Ramos (cell line): ENCODE measurements at regions not wholly inside any gene's neighbourhood (a gene's known extent, or its start where the extent isn't known, plus 50 kb on each side); places are given as distances from the start of the nearest gene placed in this dataset.
"Not testable (repeated sequence)": the region's sequence is repeated elsewhere in the genome, so short reads cannot be mapped to it uniquely, and the experiment has no call there.

Experiments used
- in situ Hi-C: fragments of 300-500 bp; cut with MboI; formaldehyde crosslinking; loops from one replicate; pipeline ENCODE4 v1.14.3; 2022; ENCODE audit warnings: low sequenced_read_pairs; ENCODE audit not compliant: unreplicated experiment

DNA sequence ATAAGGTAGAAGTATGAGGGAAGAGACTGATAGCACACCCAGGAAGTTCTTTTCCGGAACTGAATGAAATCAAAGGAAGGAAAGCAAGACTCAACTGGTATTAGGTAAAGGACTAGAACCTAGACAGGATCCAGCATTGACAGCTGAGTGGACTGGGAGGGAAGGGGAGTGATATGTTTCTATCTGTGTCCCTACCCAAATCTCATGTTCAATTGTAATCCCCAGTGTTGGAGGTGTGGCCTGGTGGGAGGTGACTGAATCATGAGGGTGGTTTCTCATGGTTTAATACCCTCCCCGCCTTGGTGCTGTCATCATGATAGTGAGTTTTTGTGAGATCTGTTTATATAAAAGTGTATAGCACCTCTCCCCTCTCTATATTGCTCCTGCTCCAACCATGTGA lies 415.9 kb upstream of the KCNMB2 start:
- in situ Hi-C loops: no loop called here

DNA sequence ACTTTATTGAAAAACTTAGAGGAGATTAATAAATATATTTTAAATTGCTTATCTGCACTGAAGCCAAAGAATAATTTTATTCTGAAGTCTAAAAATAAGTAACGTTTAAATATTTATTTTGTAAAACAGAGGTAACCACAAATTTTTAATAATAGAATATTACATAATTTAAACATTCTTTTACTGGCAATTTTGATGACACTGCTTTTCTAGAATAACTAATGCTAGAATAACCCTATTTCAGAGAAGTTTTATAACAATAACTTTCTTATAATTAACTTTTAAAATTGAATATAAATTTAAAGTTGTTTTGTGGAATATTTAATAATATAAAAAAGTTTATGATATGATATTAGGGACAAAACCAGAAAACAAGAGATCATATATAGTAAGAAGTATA lies 409.6 kb upstream of the KCNMB2 start:
- in situ Hi-C loops: no loop called here

DNA sequence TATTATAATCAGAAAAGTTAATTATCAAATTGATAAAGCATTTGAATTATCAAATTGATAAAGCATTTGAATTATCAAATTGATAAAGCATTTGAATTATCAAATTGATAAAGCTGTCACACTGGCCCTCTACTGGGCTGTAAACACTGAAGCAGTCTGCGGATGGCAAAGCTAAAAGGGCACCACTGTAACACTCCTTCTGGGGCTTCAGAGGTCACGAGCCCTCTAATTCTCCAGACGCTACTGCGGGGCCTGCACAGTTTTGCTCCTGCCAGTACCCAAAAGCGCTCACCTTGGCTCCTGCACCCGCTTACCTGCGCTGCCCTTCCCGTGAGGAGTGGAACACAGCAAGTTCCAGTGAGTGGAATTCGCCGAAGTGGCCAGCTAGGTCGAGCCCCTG lies 409.0 kb upstream of the KCNMB2 start:
- in situ Hi-C loops: no loop called here

DNA sequence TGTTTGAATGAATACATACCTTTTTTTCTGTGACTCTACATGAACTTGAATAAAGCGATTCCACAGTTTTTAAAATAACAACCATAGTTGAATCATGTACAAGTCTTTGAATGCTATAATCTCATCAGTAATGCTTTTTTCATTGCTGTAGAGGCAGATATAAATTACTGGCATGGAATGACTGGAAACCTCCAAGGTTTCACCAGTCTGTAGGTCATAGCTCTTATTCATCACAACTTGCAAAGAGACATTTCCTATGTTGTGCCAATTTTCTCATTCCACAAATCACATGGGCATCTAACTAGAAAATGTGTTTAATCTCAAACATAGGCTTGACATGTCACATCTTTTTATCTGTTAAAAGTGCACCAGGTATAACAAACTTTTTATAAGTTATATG lies 407.1 kb upstream of the KCNMB2 start:
- in situ Hi-C loops: no loop called here

DNA sequence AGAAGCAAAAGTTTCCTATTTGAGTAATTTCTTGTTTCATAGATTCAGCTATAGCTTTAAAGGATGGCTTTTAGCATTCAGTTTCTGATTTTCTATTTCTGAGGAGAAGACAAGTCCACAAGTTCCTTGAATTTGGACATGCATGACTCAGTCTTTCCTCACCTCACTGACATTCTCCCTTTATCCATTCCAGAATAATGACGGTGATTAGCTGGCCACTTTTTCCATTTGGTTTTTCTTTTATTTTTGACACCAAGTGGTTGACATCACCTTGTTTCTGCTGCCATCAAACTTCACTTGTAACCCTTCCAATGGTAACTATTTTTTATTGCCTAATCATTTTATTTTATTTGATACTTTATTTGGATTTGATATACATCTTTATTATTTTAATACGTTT lies 404.4 kb upstream of the KCNMB2 start:
- in situ Hi-C loops: no loop called here

DNA sequence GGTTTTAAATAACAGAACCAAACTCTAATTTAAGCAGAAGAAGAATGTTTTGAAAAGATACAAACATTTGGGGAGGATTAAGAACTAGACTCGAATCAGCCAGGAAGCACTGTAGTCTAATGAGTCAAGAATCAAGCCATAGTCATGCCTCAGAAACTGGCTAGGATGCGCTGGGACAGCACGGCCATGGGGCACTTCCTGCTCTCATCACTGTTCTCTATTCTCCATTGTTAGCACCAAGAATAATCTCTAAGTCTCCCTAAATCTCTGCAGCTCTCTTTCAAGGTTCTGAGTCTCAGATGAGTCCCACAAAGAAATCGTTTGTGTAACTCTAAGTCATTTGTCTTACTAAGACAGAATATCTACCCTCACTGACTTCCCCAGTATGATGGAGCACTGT lies 399.0 kb upstream of the KCNMB2 start:
- in situ Hi-C loops: no loop called here

DNA sequence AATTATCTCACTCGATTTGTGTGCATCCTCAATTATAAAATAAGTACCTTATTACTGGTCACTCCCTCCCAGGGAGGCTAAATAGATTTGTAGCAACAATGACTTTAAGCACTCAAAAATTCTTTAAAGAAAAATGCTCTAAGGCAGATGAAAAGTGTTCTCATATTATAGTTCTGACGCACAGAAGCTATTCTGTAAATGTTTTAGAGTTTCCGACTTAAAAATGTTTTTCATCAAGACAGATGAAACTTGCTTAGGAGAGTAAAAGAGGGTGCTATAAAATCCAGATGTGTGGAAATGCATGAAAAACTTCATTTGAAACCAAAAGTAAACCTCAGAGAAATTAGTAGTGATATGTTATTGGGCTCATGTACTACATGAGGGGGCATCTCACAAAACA lies 398.4 kb upstream of the KCNMB2 start:
- in situ Hi-C loops: no loop called here

DNA sequence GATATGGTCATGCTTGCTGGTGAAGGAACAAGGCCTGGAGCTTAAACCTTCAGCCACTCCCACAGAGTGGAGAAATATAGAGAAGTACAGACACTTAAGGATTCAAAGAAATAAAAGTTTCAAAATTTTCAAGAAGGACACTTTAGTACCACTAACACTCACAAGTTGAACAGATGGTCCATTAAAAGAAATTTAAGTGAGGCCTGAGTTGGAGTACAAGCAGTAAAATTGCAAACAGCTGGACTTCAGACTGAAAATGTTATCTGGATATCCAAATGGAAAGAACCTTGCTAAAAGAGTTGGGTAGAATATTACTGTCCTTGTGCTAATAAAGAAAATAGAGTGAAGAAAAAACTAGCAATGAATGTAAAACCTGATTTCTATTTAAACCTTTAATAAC lies 397.1 kb upstream of the KCNMB2 start:
- in situ Hi-C loops: no loop called here

DNA sequence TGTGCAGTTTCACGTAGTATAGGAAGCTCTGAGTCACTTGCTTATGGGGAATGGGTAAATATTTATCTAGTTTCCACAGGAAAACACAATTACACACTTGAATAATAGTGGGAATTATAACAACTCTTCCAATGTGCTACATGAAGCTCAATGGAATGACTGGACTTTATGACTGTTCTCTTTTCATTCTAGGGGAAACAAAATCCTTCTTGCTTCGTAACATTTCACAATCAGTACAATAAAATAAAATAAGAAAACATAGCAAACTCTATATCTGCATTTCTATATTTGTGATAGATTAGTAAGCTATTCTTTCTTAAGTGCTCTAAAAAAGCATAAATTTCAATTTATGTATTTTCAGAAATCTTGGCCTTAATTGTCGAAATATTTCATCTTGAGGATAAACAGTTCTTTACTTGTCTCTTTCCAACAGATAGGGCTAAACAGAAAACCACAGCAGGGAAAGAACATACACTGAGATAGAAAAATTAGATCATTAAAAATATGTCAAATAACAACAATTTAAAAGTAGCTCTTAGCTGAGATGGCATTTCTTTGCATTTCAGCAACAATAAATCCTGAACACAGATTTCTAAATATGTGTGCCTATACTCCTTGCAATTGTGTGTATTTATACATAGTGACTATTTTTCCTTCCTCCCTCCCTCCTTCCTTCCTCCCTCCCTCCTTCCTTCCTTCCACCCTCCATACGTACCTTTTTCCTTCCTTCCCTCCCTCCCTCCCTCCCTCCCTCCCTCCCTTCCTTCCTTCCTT lies 395.5 kb upstream of the KCNMB2 start:
- in situ Hi-C loops: no loop called here

DNA sequence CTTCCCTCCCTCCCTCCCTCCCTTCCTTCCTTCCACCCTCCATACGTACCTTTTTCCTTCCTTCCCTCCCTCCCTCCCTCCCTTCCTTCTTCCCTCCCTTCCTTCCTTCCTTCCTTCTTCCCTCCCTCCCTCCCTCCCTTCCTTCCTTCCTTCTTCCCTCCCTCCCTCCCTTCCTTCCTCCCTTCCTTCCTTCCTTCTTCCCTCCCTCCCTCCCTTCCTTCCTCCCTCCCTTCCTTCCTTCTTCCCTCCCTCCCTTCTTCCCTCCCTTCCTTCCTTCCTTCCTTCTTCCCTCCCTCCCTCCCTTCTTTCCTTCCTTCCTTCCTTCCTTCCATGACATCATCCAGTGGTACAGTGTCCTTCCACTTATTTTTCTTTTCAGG lies 394.9 kb upstream of the KCNMB2 start:
- in situ Hi-C loops: not testable (repeated sequence)

DNA sequence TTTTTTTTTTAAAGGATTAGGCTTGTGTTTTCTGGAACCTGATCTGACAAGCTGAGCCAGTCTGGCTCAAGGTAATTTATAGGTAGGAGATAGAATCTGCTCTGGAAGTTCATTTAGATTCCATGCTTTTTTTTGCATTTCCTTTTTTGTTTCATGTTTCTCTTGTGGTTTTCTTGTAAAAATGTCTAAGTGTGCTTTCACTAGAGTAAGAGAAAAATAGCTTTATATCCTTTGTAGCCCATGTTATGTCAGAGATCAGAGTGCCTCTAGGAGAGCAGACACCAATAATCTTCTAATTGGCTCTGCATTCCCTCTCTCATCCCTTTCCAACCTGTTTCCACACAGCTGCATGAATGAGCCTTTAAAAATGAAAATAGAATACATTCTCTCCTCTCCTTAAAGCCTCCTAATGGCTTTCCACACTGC lies 389.8 kb upstream of the KCNMB2 start:
- in situ Hi-C loops: no loop called here

DNA sequence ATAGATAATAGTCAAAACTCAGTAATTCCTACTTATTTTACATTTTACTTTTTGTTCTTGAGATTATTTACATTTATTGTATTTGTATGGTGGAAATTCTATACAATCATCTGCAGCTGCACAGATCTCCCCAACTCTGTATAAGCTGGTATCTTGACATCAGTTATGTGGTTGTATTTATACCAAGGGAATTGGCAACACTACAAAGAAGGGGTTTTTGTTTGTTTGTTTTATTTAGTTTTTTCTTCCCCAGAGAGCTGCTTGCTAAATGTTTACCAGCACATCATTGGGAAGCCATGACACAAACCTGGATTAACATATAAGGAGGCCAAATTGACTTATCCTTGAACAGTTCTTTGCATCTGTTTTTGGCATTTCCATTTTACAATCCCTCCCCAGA lies 389.2 kb upstream of the KCNMB2 start:
- in situ Hi-C loops: no loop called here

DNA sequence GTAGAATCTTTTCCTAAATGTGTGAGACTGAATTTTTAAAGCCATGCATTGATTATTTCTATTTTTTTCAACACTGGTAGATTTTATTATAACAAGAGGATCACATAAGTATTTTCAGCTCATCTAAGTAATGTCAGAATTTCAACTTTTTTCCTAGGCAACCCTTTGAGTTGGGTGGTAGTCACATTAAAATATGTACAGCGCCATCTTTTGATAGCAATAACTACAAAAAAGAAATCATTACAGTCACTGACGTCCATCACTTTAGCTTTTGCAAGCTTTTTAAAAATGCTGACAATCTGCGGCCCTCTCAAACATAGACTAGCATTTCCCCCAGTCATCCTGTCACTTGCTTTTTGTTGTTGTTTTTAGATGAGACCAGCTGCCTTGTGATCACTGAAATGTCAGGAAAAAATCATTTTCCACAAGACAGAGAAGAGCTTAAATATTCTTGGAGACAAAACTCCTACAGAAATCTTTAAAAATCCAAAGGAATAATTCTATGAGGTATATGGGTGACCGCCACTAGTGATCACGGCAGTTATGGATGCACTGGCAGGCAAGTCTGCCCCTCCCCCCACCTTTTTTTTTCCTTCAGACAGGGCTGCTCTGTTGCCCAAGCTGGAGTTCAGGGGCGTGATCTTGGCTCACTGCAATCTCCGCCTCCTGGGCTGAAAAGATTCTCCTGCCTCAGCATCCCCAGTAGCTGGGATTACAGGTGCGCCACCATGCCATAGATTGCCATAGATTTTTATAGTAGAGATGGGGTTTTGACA lies 384.0 kb upstream of the KCNMB2 start:
- in situ Hi-C loops: no loop called here

DNA sequence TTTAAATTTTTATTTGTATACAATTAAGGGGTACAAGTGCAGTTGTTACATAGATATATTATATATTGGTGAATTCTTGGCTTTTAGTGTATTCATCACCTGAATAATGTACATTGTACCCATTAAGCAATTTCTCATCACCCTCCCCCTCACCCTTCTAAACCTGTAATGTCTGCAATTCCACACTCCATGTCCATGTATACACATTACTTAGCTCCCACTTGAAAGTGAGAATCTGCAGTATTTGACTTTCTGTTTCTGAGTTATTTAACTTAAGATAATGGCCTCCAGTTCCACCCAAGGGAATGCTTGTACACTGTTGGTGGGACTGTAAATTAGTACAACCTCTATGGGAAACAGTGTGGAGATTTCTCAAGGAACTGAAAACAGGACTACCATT lies 383.2 kb upstream of the KCNMB2 start:
- in situ Hi-C loops: no loop called here

DNA sequence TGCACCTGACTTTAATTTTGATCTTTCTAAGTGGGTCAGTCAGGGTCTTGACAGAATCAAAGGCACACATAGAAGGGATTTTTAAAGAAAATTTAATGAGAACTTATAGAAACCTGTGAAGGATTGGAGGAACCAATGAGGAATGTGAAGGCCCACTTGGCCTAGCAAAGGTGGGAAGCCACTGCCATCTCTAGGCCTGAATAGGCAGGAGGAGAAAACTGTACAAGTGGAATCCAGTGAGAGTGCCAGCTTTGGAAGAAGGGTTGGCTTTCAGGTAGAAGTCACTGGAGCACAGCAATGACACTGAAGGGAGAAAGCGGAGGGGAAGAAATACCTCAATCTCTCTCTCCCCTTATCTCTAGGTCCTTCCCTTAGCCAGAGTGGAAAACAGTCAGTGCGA lies 380.7 kb upstream of the KCNMB2 start:
- in situ Hi-C loops: no loop called here

DNA sequence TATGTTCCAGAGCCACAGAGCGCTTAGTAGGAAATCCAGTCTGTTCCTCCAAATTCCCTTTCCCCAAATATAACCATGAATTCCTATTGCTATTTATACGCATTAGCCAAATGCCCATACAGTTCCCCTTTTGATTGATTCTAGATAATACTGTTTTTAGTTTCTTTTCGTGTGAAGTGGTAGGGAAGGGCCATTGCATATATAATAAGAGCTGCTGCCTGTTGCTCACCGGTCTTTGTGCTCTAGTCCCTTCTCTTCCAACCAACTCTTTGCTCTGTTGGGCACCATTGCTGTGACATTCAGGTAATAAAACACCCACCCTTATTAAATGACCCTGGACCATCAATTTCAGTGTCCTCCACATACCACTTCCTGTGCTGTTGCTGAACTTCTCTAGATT lies 379.9 kb upstream of the KCNMB2 start:
- in situ Hi-C loops: no loop called here

DNA sequence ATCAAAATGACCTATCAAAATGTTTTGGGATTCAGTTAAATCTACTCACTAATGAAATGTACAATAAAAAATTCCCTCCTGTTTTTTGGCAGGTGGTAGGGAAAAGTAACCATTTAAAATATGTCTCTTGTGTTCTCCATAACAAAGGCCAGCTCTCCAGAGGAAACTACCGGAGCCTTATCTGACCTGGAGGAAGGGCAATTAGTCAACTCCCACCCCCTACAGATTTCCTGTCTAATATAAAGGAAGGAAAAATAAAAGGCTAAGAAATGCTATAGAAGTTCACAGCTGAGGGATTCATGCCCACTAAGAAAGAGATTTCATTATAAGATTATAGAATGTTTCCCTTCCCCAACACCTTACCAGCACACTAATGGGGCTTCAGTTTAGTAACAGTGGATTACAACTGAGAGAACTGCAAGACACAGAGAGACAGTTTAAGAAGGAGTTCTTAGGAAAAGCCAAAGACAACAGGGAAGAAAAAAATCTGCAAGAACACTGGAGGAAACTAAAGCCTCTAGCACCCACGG lies 376.5 kb upstream of the KCNMB2 start:
- in situ Hi-C loops: no loop called here

DNA sequence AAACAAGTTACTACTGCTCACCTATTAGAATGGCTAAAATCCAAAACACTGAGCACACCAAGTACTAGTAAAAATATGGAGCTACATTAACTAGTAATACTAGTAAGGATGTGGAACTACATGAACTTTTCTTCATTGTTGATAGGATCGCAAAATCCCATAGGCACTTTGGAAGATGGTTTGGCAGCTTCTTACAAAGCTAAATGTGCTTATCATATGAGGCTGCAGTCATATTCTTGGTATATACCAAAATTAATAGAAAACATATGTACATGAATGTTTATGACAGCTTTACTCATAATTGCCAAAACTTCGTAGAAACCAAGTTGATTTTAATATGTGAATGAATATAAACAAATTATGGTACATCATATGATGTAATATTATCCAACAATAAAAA lies 366.8 kb upstream of the KCNMB2 start:
- in situ Hi-C loops: no loop called here

DNA sequence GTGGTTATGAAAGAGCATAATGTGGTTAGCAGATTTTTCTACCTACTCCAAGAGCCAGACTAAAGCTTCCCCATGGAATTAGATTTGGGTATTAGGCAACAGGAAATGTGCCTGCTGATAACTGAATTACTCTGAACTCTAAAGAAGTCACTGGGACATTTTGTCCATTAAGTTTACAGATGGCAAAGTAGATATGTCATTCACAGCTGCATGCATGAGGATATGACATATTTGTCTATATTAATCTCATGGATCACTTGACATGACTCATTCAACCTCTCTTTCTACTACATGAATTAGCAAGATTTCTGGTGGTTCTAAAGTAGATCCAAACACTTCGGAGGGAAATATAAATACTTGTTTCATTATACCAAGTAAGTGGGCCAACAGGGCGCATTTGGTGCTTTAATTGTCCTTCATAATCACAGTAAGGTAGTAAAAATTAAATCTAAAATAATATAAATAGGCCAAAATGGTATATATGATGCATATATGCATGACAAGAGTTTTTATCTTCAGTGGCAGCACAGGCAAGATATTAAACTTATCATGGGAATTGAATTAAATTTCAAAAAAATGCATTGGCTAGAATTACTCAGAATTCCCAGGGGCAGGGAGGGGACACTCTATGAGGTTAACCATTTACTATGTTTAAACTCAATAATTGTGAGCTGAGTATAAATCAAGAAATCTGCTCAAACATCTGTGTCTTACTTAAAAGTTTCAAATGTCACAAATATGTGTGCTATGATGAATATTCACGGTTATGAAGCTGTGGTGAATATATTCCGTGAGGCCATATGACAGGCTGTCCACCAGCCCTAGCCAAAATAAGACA lies 365.3 kb upstream of the KCNMB2 start:
- in situ Hi-C loops: no loop called here

DNA sequence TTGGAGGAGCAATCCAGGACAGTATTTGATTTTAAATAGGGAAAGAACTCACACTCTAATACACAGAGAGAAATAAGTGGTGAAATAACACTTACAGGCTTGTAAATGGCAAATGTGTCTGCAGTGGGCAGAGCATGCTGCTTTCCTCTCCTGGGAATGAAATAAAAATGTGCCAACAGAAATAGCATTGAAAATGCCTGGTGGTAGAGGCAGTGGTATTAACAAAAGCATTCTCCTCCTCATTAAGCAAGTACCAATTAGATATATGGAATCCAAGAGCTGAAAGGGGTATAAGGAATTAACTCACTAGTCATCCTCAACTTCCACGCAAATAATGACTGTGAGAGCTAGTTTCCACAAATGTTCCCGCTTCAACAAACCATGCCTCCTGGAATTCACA lies 364.1 kb upstream of the KCNMB2 start:
- in situ Hi-C loops: no loop called here
